ENCODE measurements at regions not wholly inside any gene's neighbourhood (a gene's known extent, or its start where the extent isn't known, plus 50 kb on each side); places are given as distances from the start of the nearest gene placed in this dataset.

DNA sequence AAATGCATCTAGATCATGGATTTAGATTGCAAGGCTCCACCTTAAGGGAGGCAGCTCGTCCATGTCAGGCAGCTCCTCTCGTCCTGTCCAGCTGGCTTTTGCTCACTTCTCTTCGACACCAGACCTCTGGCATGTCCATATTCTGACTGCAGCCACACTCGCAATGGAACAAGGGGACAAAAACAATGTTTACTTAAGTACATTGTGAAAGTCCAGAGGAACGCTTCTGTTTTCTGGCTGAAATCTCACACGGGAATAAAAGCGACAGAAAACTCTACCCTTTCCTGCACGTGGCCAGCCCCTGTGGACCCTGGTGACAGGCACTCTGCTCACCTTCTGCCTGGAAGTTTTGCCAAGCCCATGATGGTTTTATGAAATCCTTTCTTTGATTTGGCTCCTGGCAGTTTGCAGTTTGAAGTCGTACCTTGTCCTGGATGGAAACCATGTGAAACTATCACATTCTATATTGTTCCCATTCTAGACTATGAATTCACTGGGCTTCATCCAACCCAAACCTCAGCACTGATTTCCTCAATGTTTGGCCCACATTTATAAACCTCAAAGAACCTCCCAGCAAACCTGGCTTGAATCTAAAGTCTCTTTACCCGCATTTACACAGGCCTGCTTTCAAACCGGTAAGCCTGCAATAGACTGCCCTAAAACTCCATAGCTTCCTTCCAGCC, 134.3 kb upstream of the PIEZO2 start:
- Histone ChIP-seq H3K36me3 (no peaks in the 10 kb centered on the region), H3K9me3 (no peaks in the 10 kb centered on the region), H3K27ac (no peak overlapping the region), H3K27me3 (no peaks in the 10 kb centered on the region), H3K4me3 (no peak overlapping the region), H3K4me1 (peaks cover 0 to 12% of the 10 kb centered on the region in 2 donors)
- TF ChIP-seq, protein P1, sequence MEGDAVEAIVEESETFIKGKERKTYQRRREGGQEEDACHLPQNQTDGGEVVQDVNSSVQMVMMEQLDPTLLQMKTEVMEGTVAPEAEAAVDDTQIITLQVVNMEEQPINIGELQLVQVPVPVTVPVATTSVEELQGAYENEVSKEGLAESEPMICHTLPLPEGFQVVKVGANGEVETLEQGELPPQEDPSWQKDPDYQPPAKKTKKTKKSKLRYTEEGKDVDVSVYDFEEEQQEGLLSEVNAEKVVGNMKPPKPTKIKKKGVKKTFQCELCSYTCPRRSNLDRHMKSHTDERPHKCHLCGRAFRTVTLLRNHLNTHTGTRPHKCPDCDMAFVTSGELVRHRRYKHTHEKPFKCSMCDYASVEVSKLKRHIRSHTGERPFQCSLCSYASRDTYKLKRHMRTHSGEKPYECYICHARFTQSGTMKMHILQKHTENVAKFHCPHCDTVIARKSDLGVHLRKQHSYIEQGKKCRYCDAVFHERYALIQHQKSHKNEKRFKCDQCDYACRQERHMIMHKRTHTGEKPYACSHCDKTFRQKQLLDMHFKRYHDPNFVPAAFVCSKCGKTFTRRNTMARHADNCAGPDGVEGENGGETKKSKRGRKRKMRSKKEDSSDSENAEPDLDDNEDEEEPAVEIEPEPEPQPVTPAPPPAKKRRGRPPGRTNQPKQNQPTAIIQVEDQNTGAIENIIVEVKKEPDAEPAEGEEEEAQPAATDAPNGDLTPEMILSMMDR (IDR thresholded peaks at IDR 0.05) = no peak
- no peak for DNase-seq (ENCODE audit: low spot score in 2 of 2)
- intact Hi-C loops (cut with DNase I) = no loop called here

DNA sequence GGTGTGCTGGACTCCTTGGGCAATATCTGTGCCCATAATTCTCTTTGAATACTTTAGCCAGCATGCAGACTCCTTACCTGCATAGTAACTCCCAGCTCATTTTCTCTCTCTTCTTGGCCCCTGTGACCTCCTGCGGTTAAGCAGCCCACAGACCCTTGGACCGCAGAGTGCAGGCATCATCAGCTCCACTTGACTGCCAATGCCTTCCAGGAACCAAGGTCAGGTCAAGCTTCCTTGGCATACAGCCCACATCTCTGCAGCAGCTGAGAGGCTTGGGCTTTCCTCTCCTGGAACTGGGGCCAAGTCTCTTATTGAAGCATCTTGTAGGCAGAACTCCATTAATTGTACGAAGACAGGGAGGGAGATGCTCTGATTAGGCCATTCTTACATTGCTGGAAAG, 130.1 kb upstream of the PIEZO2 start:
- intact Hi-C loops (cut with DNase I) = no loop called here
- H3K36me3 ChIP-seq = no peaks in the 10 kb centered on the region

DNA sequence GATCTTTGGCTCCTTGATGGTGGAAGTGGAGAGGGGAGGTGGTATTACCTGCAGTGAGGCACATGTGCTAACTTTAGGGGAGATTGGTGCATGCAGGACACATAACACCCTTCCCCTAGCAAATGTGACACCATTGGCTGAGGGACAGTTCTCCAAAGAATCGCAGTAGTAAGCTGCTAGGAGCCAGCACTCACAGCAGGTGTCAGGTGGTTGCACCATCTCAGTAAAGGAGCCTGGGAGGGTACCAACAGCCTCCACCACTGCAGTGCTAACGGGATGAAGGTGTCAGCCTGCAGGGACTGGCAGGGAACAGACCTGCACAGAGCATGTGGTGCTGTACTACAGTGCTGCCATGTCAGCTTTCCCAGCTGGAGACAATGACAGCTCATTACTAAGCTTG, 127.3 kb upstream of the PIEZO2 start:
- intact Hi-C loops (cut with DNase I) = no loop called here
- H3K36me3 ChIP-seq = no peaks in the 10 kb centered on the region
- H3K4me3 ChIP-seq = no peak overlapping the region
- no peaks in the 10 kb centered on the region for H3K4me1 ChIP-seq
- H3K27me3 ChIP-seq = no peaks in the 10 kb centered on the region
- DNase-seq (ENCODE audit: low spot score in 2 of 2) = no peak
- H3K9me3 ChIP-seq = no peaks in the 10 kb centered on the region
- TF ChIP-seq, protein P1 (IDR thresholded peaks at IDR 0.05) = no peak
- H3K27ac ChIP-seq = no peak overlapping the region

More for the DNA sequence above, 130.1 kb upstream of the PIEZO2 start:
- Histone ChIP-seq H3K9me3 (no peaks in the 10 kb centered on the region), H3K27ac (no peak overlapping the region), H3K27me3 (no peaks in the 10 kb centered on the region), H3K4me1 (peaks cover 0 to 6% of the 10 kb centered on the region in 2 donors), H3K4me3 (no peak overlapping the region)
- TF ChIP-seq, protein P1 (IDR thresholded peaks at IDR 0.05) = no peak
- no peak for DNase-seq (ENCODE audit: low spot score in 2 of 2)

DNA sequence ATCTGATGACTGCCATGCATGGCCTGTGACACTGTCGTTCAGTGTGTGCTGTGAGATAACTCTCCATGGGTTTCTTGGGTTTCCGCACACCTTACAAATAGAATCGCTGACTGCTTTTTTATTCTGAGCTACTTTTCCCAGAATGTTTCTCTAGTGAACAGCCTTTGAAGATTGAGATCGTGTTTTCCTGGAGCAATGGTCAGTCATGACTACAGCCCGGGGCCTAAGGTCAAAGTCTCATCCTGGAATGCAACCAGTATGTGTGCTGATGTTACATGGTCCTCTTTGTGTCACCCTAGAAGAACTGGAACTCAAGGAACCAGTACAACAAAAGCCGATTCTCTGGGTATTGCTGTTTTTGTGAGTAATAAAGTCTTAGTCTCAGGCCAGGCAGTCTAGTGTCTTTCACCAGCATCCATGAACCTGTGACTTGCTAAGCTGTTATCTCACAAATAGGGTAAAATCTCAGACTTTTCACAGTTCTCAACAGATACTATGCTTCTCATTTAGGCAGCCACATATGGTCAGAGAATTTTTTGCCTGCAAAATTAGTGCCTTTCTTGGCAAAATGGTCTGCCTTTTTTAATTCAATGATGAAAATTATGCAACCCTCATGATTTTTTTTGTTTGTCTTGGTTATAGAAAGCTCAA, 124.9 kb upstream of the PIEZO2 start:
- intact Hi-C loops (cut with DNase I) = no loop called here

DNA sequence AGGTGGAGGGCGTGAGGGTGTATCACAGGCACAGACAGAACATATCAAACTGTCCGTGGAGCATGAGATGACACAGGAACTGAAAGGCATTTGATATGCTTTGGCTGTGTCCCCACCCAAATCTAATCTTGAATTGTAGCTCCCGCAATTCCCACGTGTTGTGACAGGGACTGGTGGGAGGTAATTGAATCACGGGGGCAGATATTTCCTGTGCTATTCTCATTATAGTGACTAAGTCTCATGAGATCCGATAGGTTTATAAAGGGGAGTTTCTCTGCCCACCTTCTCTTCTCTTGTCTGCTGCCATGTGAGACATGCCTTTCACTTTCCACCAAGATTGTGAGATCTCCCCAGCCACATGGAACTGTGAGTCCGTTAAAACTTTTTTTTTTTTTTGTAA, 123.1 kb upstream of the PIEZO2 start:
- TF ChIP-seq, protein P1 (IDR thresholded peaks at IDR 0.05) = no peak
- no peak overlapping the region for H3K27ac ChIP-seq
- H3K9me3 ChIP-seq = no peaks in the 10 kb centered on the region
- no peaks in the 10 kb centered on the region for H3K27me3 ChIP-seq
- no peaks in the 10 kb centered on the region for H3K4me1 ChIP-seq
- no peak for DNase-seq (ENCODE audit: low spot score in 2 of 2)
- H3K36me3 ChIP-seq = no peaks in the 10 kb centered on the region
- H3K4me3 ChIP-seq = no peak overlapping the region
- intact Hi-C loops (cut with DNase I) = no loop called here

More for the DNA sequence above, 124.9 kb upstream of the PIEZO2 start:
- TF ChIP-seq, protein P1 (IDR thresholded peaks at IDR 0.05) = no peak
- DNase-seq (ENCODE audit: low spot score in 2 of 2) = no peak
- no peaks in the 10 kb centered on the region for H3K36me3 ChIP-seq
- H3K9me3 ChIP-seq = no peaks in the 10 kb centered on the region
- no peak overlapping the region for H3K4me3 ChIP-seq
- H3K27ac ChIP-seq = no peak overlapping the region
- H3K4me1 ChIP-seq = no peaks in the 10 kb centered on the region
- H3K27me3 ChIP-seq = no peaks in the 10 kb centered on the region
